Kidney (tissue), 13 donors: ENCODE measurements at regions not wholly inside any gene's neighbourhood (a gene's known extent, or its start where the extent isn't known, plus 50 kb on each side); places are given as distances from the start of the nearest gene placed in this dataset.
"Not testable (repeated sequence)": the region's sequence is repeated elsewhere in the genome, so short reads cannot be mapped to it uniquely, and the experiment has no call there.

Source experiments
- DNase-seq, 5 donors: peaks; one replicate each; pipeline ENCODE4 v3.0.0-alpha.2; 2013 to 2020
- FAIRE-seq: peaks from 2 replicates; lab custom pipeline; 2012; peaks lifted over from hg19 to GRCh38; lab: Jason Lieb, UNC
- H3K27ac ChIP-seq, 2 donors: one replicate each; pipeline ENCODE4 v1.7.0; 2013; ENCODE audit warnings: low read depth in 2 of 2, low read length in 2 of 2, inconsistent platforms in 1 of 2
- H3K27me3 ChIP-seq: one replicate; pipeline ENCODE4 v1.7.1; 2013; ENCODE audit warnings: low read length, inconsistent platforms; ENCODE audit not compliant: control insufficient read depth, insufficient read depth
- H3K36me3 ChIP-seq, 3 donors: one replicate each; pipeline versions ENCODE4 v1.7.0 to v1.7.1; 2013; ENCODE audit warnings: low read length in 3 of 3, control low read depth in 1 of 3, inconsistent platforms in 1 of 3; ENCODE audit not compliant: insufficient read depth in 3 of 3, control insufficient read depth in 2 of 3
- H3K4me1 ChIP-seq, 3 donors: one replicate each; pipeline versions ENCODE4 v1.7.0 to v1.7.1; 2013; ENCODE audit warnings: low read length in 3 of 3, inconsistent platforms in 1 of 3, low read depth in 1 of 3; ENCODE audit not compliant: control insufficient read depth in 2 of 3, insufficient read depth in 2 of 3
- H3K4me3 ChIP-seq, 3 donors: one replicate each; pipeline versions ENCODE4 v1.7.0 to v1.8.1; 2013; ENCODE audit warnings: low read length in 3 of 3, control low read depth in 1 of 3, inconsistent platforms in 1 of 3
- H3K9ac ChIP-seq, 3 donors: one replicate each; pipeline versions ENCODE4 v1.7.0 to v1.7.1; 2013; ENCODE audit warnings: low read length in 3 of 3, control low read depth in 1 of 3, inconsistent platforms in 1 of 3
- H3K9me3 ChIP-seq, 3 donors: one replicate each; pipeline versions ENCODE4 v1.7.0 to v1.7.1; 2013; ENCODE audit warnings: low read length in 3 of 3, control low read depth in 1 of 3, inconsistent platforms in 1 of 3; ENCODE audit not compliant: control insufficient read depth in 2 of 3, insufficient read depth in 1 of 3
- intact Hi-C: fragments of 100-400 bp; cut with DNase I; formaldehyde crosslinking; loops from one replicate; pipeline ENCODE4 v1.11.1; 2022
- TF ChIP-seq, protein P1 (sequence below): IDR thresholded peaks from 3 replicates; pipeline ENCODE4 v1.5.1; 2012; ENCODE audit warnings: mild to moderate bottlenecking, moderate library complexity, borderline replicate concordance; ENCODE audit not compliant: insufficient read depth; ENCODE audit errors: extremely low read depth
- donor health status: control.
- donor health status: control.
- donor health status: control.
- donor health status: control.
- donor health status: control.
- donor health status: DM: yes; HTN: yes; CAD: no.
- donor health status: Normal renal cell carcinoma (clear cell type).

DNA sequence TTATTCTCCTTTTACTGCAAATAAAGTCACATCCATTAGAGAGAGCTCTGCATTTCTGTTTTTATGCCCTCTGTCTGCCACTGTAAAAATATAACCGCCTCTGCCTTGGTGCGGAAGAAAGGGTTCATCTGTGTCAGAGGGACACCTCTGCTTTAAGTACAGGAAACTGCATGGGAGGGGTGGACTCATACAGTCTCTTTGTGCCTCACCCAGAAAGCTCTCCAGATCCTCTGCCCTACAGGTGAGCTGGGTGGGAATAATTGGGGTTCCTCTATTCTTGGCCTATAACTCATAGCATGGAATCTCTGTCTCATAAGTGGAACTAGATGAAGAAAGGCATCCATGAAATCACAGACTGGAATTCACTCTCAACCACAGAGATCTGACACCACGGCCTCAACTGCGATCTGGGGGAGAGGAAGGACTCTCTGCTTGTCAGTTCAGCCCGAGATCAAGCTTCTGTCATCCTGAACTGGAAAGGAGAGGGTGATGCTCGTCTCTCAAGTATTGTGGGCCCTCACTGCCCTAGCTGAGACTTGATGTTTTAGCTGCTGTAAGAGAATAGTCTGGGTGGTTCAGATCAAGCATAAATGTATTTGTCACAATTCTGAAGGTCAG is 702.3 kb downstream of the TMEM121 start:
- no peaks in the 10 kb centered on the region for H3K27me3 ChIP-seq
- TF ChIP-seq, protein P1, sequence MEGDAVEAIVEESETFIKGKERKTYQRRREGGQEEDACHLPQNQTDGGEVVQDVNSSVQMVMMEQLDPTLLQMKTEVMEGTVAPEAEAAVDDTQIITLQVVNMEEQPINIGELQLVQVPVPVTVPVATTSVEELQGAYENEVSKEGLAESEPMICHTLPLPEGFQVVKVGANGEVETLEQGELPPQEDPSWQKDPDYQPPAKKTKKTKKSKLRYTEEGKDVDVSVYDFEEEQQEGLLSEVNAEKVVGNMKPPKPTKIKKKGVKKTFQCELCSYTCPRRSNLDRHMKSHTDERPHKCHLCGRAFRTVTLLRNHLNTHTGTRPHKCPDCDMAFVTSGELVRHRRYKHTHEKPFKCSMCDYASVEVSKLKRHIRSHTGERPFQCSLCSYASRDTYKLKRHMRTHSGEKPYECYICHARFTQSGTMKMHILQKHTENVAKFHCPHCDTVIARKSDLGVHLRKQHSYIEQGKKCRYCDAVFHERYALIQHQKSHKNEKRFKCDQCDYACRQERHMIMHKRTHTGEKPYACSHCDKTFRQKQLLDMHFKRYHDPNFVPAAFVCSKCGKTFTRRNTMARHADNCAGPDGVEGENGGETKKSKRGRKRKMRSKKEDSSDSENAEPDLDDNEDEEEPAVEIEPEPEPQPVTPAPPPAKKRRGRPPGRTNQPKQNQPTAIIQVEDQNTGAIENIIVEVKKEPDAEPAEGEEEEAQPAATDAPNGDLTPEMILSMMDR: no peak
- H3K4me1 ChIP-seq: no peaks in the 10 kb centered on the region
- intact Hi-C loops: no loop called here
- no peak overlapping the region for H3K27ac ChIP-seq
- H3K36me3 ChIP-seq: no peaks in the 10 kb centered on the region
- FAIRE-seq: no peak
- no peaks in the 10 kb centered on the region for H3K9me3 ChIP-seq
- no peak for DNase-seq
- H3K9ac ChIP-seq: no peak overlapping the region
- no peak overlapping the region for H3K4me3 ChIP-seq

GRCh38 chr14:106230071-106230470 is 703.7 kb downstream of the TMEM121 start:
- TF ChIP-seq, protein P1: no peak
- no peaks in the 10 kb centered on the region for H3K27me3 ChIP-seq

DNA sequence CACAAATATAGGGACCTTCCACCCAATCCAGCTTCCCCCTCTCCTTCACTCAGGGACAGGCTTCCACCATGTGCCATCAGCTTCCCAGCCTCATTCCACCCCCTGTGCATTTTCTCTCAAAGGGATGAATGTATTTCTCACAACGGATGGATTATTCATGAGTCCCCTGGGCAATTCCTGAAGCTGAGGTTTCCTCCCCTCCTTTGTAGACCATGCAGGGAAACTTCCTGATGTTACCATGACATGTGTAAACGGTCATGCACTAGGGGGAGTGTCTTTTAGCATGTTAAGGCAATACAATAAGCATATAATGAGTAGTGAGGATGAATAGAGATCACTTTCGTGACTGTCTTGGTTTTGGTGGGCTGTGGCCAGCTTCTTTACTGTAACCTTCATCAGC is 706.8 kb downstream of the TMEM121 start:
- DNase-seq, intact Hi-C loops, H3K9me3 ChIP-seq, H3K27me3 ChIP-seq, H3K4me3 ChIP-seq, H3K36me3 ChIP-seq, H3K27ac ChIP-seq, FAIRE-seq, H3K9ac ChIP-seq, H3K4me1 ChIP-seq: not testable (repeated sequence)

More at GRCh38 chr14:106230071-106230470, 703.7 kb downstream of the TMEM121 start:
- Histone ChIP-seq H3K4me3 (no peak overlapping the region), H3K36me3 (no peaks in the 10 kb centered on the region), H3K27ac (no peak overlapping the region), H3K9me3 (no peaks in the 10 kb centered on the region), H3K4me1 (no peaks in the 10 kb centered on the region), H3K9ac (no peak overlapping the region)
- FAIRE-seq (no peak), DNase-seq (no peak)
- intact Hi-C loops: no loop called here

DNA sequence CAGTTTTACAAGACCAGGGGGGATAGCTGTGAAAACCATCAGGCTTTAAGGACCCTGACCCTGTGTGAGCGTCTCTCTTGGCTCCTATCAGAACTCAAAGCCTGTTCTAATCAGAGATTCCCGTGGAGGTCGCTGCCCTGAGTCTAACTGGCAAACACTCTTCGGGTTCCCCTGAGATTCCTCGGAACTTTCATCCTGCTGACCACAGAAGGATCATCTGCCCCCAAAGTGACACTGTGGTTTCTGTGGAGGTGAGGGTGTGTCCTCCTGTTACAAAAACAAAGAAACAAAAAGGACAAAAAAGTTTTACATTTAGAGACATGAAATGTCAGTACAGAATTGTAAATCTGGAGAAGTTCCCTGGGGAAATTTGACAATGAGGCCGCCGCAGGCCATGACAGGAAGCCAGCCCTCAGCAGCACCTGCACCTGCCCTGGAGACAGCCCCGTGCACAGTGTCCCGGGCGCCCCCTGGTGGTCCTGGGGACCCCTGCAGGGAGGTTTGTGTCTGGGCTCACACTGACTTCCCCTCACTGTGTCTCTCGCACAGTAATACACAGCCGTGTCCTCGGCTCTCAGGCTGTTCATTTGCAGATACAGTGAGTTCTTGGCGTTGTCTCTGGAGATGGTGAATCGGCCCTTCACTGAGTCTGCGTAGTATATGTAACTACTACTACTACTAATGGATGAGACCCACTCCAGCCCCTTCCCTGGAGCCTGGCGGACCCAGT is 708.3 kb downstream of the TMEM121 start:
- intact Hi-C loops, DNase-seq: not testable (repeated sequence)

More for the DNA sequence above, 708.3 kb downstream of the TMEM121 start:
- H3K36me3 ChIP-seq, H3K9ac ChIP-seq, H3K9me3 ChIP-seq, H3K27me3 ChIP-seq, H3K27ac ChIP-seq, H3K4me3 ChIP-seq, H3K4me1 ChIP-seq, FAIRE-seq: not testable (repeated sequence)
